HFFc6 (cell line): ENCODE measurements at regions not wholly inside any gene's neighbourhood (a gene's known extent, or its start where the extent isn't known, plus 50 kb on each side); places are given as distances from the start of the nearest gene placed in this dataset.
"Not testable (repeated sequence)": the region's sequence is repeated elsewhere in the genome, so short reads cannot be mapped to it uniquely, and the experiment has no call there.

Experiments used
- DNase-seq: peaks from one replicate; pipeline ENCODE4 v3.0.0-alpha.2; 2018
- H3K27ac Mint-ChIP-seq: 2 replicates; pipeline ENCODE4 v1.8.0; 2020; ENCODE audit warnings: mild to moderate bottlenecking, mixed read lengths
- H3K27me3 Mint-ChIP-seq: 2 replicates; pipeline ENCODE4 v1.8.0; 2021; ENCODE audit warnings: mild to moderate bottlenecking, moderate library complexity, mixed read lengths; ENCODE audit not compliant: insufficient read depth
- H3K36me3 Mint-ChIP-seq: 2 replicates; pipeline ENCODE4 v1.8.0; 2021; ENCODE audit warnings: low read depth, mixed read lengths
- H3K4me1 Mint-ChIP-seq: 2 replicates; pipeline ENCODE4 v1.8.0; 2020; ENCODE audit warnings: low read depth, mixed read lengths
- H3K4me3 Mint-ChIP-seq: 2 replicates; pipeline ENCODE4 v1.8.0; 2020; ENCODE audit warnings: mild to moderate bottlenecking, moderate library complexity, mixed read lengths
- H3K9me3 Mint-ChIP-seq: 2 replicates; pipeline ENCODE4 v1.8.0; 2020; ENCODE audit warnings: mild to moderate bottlenecking, mixed read lengths

DNA sequence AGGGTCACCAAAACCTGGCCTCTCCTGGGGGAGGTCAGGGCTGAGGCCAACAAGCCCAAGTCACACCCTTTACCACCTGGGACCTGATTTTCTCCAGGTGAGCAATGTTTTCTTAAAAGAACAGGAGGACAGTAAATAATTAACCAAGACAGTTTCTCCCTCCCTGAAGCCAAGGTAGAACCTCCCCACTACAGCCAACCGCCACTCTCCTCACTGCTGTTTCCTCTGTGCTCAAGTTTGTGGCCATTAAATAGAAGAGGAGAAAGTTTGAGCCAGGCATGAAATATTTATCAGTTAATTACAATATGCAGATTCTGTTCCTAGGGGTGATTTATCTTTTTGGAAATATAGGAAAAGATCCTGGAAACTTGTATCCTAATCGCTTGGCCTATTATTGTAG, 150.6 kb upstream of the ANKRD20A1 start:
- H3K9me3 Mint-ChIP-seq, H3K4me1 Mint-ChIP-seq, H3K27ac Mint-ChIP-seq, H3K4me3 Mint-ChIP-seq, DNase-seq, H3K27me3 Mint-ChIP-seq, H3K36me3 Mint-ChIP-seq: not testable (repeated sequence)

DNA sequence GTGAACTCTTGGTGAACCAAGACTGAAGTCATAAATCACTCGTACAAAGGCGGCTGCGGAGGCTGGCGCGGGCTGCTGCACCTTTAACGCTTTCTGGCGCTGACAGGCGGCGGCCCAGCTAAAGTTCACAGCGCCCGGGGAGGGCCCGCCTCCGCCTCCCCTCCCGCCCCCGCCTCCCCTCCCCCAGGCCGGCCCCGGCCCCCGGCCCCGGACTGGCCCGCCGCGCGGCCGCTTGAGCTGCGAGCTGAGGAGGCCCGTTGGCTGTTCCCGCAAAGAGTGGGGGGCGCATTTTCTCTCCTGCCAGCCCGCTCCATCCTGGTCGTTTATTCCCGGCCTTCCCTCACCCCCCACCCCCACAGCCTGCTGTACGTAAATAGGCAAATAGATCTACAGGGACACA, 147.3 kb upstream of the ANKRD20A1 start:
- not testable (repeated sequence) for H3K27me3 Mint-ChIP-seq, H3K9me3 Mint-ChIP-seq, DNase-seq, H3K4me3 Mint-ChIP-seq, H3K27ac Mint-ChIP-seq, H3K4me1 Mint-ChIP-seq, H3K36me3 Mint-ChIP-seq

DNA sequence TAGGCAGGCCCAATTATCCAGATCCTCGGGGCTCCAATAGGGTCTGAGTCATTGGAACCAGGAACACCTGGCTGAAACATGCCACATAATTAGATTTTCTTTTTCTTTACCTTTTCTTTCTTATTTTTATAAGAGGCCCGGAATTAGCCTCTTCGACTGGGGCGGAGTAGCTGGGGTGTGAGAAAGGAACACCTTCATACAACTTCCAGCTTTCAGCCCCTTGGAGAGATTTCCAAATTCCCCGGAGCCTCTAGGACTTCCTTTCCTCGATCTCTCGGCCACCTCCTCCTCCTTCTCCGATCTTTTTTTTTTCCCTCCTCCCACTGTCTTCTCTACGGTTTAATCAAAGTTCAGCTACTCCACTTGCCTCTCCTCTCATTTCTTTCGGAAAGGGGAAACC, 146.8 kb upstream of the ANKRD20A1 start:
- not testable (repeated sequence) for H3K4me1 Mint-ChIP-seq, H3K27ac Mint-ChIP-seq, H3K4me3 Mint-ChIP-seq, H3K27me3 Mint-ChIP-seq, H3K36me3 Mint-ChIP-seq, H3K9me3 Mint-ChIP-seq, DNase-seq

DNA sequence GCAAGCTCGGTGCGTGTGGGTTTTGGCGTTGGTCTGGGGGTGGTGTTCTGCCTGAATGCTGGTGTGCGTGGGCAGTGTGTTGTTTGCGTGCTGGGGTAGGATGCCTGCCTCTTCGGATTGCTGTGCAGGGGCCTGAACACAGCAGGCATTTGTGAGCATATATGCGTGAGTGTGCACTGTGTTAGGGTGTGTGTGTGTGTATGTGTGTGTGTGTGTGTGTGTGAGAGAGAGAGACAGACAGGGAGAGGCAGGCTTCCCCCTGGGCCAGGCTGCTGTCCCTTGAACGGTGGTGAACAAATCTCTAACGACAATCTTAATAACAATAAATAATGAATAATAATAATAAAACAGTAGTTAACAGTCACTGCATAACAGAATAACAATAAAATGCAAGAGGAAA, 145.8 kb upstream of the ANKRD20A1 start:
- H3K4me1 Mint-ChIP-seq, DNase-seq, H3K27me3 Mint-ChIP-seq, H3K4me3 Mint-ChIP-seq, H3K9me3 Mint-ChIP-seq, H3K27ac Mint-ChIP-seq, H3K36me3 Mint-ChIP-seq: not testable (repeated sequence)

DNA sequence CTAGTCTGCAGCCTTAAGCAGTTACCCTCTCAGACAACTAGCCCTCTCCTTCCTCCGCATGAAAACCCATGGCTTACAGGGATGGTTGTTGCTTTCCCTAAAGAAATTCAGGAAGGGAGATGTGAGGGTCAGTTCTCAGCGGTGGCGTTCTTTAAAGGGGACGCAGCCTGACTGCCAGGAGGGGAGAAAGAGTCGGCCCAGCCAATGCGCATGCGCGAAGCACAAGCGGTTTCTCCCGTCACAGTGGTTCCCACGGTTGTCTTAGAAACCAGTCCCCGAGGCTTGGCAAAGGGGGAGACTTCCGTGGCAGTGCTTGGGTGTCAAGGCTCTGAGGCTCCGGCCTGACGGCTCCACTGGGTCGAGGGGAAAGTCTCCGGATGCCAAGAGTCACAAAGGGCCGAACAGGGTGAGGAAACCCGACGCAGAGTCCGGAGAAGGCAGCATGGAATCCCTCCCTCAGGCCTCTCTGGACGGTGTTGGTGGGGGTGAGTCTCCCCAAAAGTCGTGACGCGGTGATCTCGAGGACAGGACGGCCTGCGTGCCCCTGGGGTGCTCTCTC, 140.8 kb upstream of the ANKRD20A1 start:
- not testable (repeated sequence) for H3K4me3 Mint-ChIP-seq, H3K9me3 Mint-ChIP-seq, H3K27me3 Mint-ChIP-seq, DNase-seq, H3K4me1 Mint-ChIP-seq, H3K36me3 Mint-ChIP-seq, H3K27ac Mint-ChIP-seq

DNA sequence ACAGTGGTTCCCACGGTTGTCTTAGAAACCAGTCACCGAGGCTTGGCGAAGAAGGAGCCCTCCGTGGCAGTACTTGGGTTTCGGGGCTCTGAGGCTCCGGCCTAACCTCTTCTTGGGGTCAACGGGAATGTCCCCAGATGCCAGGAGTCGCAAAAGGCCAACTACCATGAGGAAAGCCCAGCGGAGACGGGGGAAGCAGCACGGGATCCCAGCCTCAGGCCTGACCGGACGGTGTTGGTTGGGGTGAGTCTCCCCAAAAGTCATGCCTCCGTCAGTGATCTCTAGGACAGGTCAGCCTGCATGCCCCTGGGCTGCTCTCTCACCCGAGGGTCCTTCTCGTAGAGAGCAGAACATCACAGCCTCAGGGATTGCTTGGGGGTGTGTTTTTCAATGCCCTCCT, 138.2 kb upstream of the ANKRD20A1 start:
- H3K27me3 Mint-ChIP-seq, H3K4me1 Mint-ChIP-seq, H3K9me3 Mint-ChIP-seq: not testable (repeated sequence)

DNA sequence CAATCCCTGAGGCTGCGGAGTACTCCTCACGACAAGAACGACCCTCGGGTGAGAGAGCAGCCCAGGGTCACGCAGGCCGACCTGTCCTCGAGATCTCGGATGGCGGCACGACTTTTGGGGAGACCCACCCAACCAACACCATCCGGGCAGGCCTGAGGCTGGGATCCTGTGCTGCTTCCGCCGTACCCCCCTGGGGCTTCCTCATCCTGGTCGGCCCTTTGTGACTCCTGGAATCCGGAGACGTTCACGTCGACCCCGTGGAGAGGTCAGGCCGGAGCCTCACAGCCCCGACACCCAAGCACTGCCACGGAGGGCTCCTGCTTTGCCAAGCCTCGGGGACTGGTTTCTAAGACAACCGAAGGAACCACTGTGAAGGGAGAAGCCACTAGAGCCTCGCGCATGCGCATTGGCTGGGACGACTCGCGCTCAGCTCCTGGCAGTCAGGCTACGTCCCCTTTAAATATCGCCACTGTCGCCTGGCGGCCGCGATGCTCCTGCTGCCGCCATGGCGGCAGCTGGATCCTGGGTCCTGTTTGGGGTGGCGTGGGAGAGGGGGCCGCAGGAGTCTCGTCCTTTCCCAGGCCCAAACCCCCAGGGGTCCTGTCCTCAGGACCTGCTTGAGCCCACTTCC, 136.2 kb upstream of the ANKRD20A1 start:
- DNase-seq, H3K4me3 Mint-ChIP-seq, H3K9me3 Mint-ChIP-seq, H3K4me1 Mint-ChIP-seq, H3K27ac Mint-ChIP-seq, H3K36me3 Mint-ChIP-seq, H3K27me3 Mint-ChIP-seq: not testable (repeated sequence)

More for the DNA sequence above, 138.2 kb upstream of the ANKRD20A1 start:
- DNase-seq, H3K4me3 Mint-ChIP-seq, H3K36me3 Mint-ChIP-seq, H3K27ac Mint-ChIP-seq: not testable (repeated sequence)

DNA sequence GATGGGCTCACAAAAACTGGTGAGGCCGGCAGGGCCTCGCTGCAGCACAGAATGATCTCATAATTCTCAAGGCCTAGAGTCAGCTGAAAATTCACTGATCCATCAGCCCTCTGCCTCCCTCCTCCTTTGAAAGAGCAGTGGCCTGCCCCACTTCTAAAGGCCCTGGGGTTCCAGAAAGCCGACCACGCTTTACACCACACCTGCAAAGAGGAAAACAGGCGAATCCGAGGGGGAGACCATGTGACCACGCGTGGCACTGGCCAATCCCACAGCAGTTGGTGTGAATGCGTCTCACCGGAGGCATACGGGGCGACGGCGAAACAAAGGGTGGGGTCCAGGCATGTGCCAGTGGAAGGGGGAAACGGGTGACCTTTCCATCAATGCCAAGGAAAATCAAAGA, 135.5 kb upstream of the ANKRD20A1 start:
- not testable (repeated sequence) for DNase-seq, H3K9me3 Mint-ChIP-seq, H3K4me1 Mint-ChIP-seq, H3K27me3 Mint-ChIP-seq, H3K36me3 Mint-ChIP-seq
- Mint-ChIP-seq H3K4me3 (peak overlapping the region; percentile 85), H3K27ac (peak overlapping the region; percentile 62; the same call in 1 of the 2 replicates)

DNA sequence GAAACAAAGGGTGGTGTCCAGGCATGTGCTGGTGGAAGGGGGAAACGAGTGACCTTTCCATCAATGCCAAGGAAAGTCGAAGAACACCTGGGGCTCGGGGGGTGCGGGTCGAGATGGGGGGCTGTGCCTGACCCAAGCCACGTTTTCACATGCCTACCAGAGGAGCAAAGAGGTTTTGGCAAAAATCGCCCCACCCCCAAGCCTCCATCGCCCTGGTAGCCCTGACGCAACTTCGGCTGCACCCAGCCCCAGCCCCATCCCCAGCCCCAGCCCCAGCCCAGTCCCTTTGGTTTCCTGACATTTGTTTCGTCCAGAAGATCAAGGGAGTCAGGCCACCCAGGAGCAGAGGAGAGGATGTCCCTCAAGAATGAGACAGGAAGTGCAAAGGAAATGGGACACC, 133.8 kb upstream of the ANKRD20A1 start:
- H3K9me3 Mint-ChIP-seq, result not testable (repeated sequence)

DNA sequence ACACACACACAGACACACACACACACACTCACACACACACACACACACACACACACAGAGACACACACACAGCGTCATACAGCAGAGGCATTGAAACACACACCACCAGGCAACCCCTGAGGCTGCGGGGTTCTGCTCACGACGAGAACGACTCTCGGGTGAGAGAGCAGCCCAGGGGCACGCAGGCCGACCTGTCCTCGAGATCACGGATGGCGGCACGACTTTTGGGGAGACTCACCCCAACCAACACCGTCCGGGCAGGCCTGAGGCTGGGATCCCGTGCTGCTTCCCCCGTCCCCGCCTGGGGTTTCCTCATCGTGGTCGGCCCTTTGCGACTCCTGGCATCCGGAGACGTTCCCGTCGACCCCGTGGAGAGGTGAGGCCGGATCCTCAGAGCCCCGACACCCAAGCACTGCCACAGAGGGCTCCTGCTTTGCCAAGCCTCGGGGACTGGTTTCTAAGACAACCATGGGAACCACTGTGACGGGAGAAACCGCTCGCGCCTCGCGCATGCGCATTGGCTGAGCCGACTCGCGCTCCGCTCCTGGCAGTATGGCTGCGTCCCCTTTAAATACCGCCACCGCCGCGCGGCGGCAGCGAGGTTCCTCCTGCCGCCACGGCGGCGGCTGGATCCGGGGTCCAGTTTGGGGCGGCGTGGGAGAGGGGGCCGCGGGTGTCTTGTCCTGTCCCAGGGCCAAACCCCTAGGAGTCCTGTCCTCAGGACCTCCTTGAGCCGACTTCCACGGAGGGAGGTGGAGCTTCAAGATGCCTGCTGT, 132.3 kb upstream of the ANKRD20A1 start:
- not testable (repeated sequence) for H3K36me3 Mint-ChIP-seq, DNase-seq, H3K27me3 Mint-ChIP-seq, H3K9me3 Mint-ChIP-seq, H3K4me1 Mint-ChIP-seq
- Mint-ChIP-seq H3K27ac (peak overlapping the region; percentile 74), H3K4me3 (peak overlapping the region; percentile 67)

More for the DNA sequence above, 133.8 kb upstream of the ANKRD20A1 start:
- DNase-seq, H3K27ac Mint-ChIP-seq, H3K36me3 Mint-ChIP-seq, H3K4me3 Mint-ChIP-seq, H3K4me1 Mint-ChIP-seq, H3K27me3 Mint-ChIP-seq: not testable (repeated sequence)

DNA sequence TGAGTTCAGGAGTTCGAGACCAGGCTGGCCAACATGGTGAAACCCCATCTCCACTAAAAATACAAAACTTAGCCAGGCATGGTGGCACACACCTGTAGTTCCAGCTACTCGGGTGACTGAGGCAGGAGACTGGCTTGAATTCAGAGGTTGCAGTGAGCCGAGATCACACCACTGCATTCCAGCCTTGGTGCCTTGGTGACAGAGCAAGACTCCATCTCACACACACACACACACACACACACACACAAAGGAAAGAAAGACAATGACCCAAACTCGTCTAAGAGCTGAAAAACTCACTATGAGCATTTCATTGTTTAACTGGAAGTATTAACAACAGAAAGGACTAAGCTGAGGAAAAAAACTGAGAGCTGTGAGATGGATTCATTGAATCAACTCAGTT, 95.6 kb upstream of the ANKRD20A1 start:
- H3K9me3 Mint-ChIP-seq, H3K27ac Mint-ChIP-seq, H3K4me3 Mint-ChIP-seq, H3K4me1 Mint-ChIP-seq, H3K36me3 Mint-ChIP-seq, DNase-seq, H3K27me3 Mint-ChIP-seq: not testable (repeated sequence)

DNA sequence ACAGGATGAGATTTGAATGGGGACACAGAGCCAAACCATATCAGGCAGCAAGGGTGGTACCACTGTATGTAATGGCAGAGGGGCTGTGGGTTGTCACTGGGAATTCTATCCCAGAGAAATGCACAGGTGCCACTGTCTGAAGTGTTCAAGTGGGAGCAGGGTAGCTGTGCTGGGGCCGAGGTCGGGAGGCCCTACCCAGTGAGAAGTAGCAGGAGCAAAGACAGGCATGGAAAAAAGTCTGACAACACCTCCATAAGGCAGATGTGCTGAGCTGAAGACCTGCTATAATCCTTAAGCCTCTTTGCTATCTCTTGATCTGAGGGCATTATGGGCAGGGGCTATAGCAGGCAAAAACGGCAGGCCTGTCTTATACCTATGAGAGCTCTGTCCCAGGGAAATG, 86.9 kb upstream of the ANKRD20A1 start:
- H3K27ac Mint-ChIP-seq, H3K9me3 Mint-ChIP-seq, DNase-seq, H3K27me3 Mint-ChIP-seq, H3K4me3 Mint-ChIP-seq, H3K4me1 Mint-ChIP-seq, H3K36me3 Mint-ChIP-seq: not testable (repeated sequence)

DNA sequence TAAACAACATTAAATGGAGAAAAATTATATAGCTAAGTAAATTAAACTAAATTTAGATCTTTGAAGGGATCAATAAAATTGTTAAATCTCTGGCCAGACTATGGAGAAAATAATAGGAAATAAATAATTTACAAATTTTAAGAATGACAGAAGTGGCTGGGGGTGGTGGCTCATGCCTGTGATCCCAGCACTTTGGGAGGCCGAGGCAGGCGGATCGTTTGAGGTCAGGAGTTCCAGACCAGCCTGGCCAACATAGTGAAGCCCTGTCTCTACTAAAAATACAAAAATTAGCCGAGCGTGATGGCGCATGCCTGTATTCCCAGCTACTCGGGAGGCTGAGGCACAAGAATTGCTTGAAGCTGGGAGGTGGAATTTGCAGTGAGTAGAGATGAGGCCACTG, 58.6 kb upstream of the ANKRD20A1 start:
- H3K4me3 Mint-ChIP-seq, H3K27me3 Mint-ChIP-seq, H3K27ac Mint-ChIP-seq, H3K4me1 Mint-ChIP-seq, H3K36me3 Mint-ChIP-seq, DNase-seq, H3K9me3 Mint-ChIP-seq: not testable (repeated sequence)
